NCI-H1694 (cell line): ENCODE measurements at regions not wholly inside any gene's neighbourhood (a gene's known extent, or its start where the extent isn't known, plus 50 kb on each side); places are given as distances from the start of the nearest gene placed in this dataset.
"Not testable (repeated sequence)": the region's sequence is repeated elsewhere in the genome, so short reads cannot be mapped to it uniquely, and the experiment has no call there.

Experiments
- DNase-seq: peaks from one replicate; lab custom pipeline; 2025; lab: John Stamatoyannopoulos, UW

DNA sequence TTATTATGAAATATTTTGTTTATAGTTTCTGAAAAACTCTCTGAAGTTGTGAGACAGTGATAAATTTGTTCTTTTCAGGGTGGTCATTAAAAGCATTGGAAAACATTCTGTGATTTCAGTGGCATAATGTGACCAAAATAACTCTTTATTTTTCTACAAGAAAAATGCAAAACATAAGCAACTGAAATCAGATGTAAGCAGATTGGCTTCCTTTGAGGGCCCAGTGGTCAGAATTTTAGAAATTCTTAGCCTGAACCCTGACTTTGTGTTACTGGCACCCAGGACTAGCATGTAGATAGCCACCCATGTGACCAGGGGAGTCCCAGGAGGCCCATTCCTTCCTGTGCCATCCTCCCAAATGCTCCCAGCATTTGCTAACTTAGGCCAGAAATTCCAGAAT is 145.6 kb upstream of the SLC38A2 start:
- no peak for DNase-seq

- no peak for DNase-seq
These were observed 145.0 kb upstream of the SLC38A2 start for GRCh38 chr12:46517579-46517962.

- no peak for DNase-seq
These were observed 144.5 kb upstream of the SLC38A2 start for GRCh38 chr12:46516933-46517578.

- DNase-seq: no peak
These were observed 143.8 kb upstream of the SLC38A2 start for GRCh38 chr12:46516238-46516932.

DNA sequence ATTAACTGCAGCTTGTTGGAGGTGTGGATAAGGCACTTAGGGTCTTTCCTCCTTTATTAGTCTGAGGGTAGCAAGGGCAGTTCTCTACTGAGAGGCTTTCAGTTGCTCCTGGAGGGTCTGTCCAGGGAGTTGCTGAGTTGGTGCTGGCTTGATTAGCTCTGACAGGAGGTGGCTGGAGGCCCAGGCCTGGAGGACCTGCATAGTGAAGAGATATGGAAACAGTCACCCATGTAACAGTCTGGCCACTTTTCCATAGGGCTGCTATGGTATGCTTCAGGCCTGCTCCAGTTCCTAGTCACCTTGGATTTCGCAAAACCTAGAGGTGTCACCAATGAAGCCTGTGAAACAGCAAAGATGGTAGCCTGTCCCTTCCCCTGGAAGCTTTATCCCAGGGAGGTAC is 143.3 kb upstream of the SLC38A2 start:
- no peak for DNase-seq

DNA sequence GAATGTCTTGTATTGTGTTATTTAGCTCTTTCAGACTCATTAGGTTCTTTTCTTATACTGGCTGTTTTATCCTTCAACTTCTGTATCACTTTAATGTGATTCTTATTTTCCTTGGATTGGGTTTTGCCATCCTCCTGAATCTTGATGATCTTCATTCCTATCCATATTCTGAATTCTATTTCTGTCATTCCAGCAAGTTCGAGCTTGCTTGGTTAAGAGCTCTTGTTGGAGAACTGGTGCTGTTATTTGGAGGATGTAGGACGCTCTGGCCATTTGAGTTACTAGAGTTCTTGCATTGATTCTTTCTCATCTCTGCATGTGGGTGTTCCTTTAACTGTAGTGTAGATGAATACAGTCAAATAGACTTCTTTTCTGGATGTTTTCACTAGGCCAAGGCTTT is 142.3 kb upstream of the SLC38A2 start:
- DNase-seq: no peak

GRCh38 chr12:46510257-46510656 is 137.7 kb upstream of the SLC38A2 start:
- DNase-seq: not testable (repeated sequence)

- DNase-seq: no peak
These were observed 136.6 kb upstream of the SLC38A2 start for GRCh38 chr12:46509135-46509534.

GRCh38 chr12:46508651-46509050 is 136.1 kb upstream of the SLC38A2 start:
- no peak for DNase-seq

- DNase-seq: no peak
These were observed 135.2 kb upstream of the SLC38A2 start for GRCh38 chr12:46507766-46508165.

DNA sequence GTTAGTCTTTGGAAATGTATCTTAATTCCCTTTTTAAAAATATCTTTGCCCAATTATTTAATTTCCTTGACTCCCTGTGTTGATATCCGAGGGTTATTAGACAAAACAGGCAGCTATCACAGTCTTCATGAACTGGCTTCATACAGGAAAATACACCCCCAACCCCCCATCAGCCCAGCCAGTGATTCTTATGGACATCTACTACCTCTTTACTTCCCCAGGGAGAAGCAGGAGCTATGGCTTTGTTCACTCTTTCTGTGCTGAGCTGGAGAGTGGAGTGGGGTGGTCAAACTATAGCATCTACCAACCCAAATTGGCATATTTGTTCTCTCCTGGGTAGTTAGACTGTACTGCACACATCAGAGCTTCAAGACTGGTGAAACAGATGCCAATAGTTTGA is 134.4 kb upstream of the SLC38A2 start:
- no peak for DNase-seq

GRCh38 chr12:46506198-46506597 is 133.6 kb upstream of the SLC38A2 start:
- no peak for DNase-seq

DNA sequence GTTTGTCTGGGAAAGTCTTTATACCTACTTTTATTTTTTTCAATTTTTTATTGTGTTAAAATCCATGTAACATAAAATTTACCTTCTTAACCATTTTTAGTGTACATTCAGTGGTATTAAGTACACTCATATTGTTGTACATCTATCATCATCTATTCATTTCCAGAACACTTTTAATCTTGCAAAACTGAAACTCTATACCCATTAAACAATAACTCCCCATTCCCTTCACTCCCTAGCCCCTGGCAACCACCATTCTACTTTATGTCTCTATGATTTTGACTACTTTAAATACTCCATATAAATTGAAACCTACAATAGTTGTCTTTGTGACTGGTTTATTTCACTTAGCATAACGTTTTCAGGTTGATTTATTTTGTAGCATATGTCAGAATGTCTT is 131.9 kb upstream of the SLC38A2 start:
- DNase-seq: no peak

GRCh38 chr12:46503637-46504175 is 131.1 kb upstream of the SLC38A2 start:
- no peak for DNase-seq

DNA sequence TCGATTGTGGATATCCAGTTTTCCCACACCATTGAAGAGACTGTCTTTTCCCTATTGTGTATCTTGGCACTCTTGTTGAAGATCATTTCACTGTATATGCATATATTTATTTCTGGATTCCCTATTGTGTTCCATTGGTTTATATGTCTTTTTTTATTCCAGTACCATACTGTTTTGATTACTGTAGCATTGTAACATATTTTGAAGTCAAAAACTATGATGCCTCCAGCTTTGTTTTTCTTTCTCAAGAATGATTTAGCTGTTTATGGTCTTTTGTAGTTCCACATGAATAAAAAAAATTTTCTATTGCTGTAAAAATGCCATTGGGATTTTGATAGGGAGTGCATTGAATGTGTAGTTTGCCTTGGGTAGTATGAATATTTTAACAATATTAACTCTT is 128.1 kb upstream of the SLC38A2 start:
- DNase-seq: no peak

GRCh38 chr12:46499901-46500300 is 127.3 kb upstream of the SLC38A2 start:
- no peak for DNase-seq

DNA sequence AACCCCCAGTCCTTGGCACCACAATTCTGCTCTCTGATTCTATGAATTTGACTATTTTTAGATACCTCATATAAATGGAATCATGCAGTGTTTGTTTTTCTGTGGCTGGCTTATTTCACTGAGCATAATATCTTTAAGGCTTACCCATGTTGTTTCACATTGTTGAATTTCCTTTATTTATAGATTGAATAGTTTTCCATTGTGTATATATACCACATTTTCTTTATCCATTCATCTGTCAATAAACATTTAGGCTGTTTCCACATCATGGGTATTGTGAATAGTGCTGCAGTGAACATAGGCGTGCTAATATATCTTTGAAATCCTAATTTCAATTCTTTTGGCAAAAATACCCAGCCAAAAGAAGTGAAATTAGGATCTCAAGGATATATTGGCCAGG is 126.7 kb upstream of the SLC38A2 start:
- no peak for DNase-seq

DNA sequence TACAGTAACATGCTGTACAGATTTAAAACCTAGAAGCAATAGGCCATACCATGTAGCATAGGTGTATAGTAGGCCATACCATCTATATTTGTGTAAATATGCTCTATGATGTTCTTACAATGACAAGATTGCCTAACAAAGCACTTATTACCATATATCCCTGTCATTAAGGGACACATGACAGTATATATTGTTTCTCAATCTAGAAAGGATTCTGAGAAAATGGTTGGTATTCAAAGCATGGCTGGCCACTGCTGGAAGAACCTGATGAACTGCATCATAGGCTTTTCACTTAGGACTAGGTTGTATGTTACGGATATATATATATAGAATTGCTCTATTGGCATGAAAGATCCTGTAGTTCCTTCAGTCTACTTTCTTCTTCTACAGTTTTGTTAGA is 125.2 kb upstream of the SLC38A2 start:
- no peak for DNase-seq

GRCh38 chr12:46494424-46494823 is 121.9 kb upstream of the SLC38A2 start:
- DNase-seq: no peak

GRCh38 chr12:46493834-46494181 is 121.2 kb upstream of the SLC38A2 start:
- DNase-seq: no peak

DNA sequence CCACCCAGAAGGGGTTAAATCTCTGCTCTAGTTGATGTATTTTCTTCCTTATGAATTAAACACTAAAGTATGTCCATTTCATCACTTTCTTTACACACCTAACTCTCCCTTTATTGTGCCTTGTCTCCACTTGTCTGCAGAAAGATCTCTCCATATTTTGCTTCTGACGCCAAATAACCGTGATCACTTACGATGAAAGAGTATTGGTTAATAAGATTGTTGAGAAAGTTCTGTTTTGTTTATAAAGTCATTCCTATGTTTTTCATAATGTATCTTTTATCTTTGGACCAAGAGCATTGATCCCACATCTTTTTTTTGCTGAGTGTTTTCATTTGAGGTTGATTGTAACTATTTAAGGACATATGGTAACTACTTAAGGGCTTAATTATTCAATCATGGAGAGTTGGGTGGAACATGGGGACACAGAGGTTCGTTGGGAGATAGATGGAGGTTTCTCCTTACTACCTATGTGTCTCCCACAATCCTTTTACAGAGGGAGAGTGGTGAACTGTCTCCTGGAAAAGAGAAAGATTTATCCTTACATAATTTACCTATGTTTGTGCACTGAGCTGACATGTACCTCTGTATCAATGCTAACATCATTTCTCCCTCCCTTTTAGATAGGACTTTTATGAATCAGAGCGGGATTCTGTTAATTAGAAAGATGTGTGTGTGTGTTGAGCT is 120.7 kb upstream of the SLC38A2 start:
- DNase-seq: no peak

DNA sequence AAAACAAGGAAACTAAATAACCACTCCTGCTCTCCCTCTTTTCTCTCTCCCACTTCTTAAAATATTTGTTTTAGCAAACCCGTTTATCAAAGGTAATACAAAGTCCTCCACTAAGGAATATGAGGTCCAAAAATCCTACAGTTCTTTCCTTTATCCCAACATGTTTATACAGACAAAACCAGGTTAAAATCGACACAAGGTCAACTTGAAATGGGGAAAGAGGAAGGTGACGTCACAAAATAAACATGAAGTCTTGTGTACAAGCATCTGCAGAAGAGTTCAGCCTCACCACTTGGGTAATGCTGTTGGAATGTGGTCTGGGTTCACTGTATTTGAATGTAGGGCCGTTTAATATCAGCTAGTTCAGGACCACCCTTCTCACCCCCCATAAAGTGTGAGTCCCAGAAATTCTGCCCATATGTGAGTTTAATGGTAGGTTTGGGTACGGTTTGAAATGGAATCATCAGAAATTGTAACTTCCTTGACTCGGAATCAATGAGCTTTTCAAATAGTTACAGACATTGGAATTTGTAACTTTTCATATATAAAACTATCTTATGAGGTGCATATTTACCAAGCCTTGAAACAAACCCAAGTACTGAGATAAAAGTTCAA is 120.0 kb upstream of the SLC38A2 start:
- DNase-seq: no peak

DNA sequence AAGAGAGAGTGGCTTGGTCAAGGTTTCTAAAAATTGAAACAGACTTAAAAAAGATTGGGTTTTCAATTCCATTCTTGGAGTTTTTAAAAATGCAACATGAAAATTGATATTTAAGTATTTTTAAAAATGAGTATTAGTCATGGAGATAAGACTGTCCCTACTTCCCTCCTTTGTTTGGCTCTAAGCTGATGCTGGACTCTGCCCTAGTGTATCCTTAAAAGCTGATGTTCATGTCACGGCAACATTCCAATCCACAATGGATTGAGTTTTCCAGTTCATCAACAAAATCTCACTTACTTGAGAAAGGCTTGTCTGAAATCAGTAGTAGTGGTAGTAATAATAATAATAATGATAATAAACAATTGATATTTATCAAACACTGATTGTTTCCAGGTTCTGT is 119.0 kb upstream of the SLC38A2 start:
- no peak for DNase-seq
